Liver (tissue), 8 donors: ENCODE measurements at regions not wholly inside any gene's neighbourhood (a gene's known extent, or its start where the extent isn't known, plus 50 kb on each side); places are given as distances from the start of the nearest gene placed in this dataset.

Experiments used
- DNase-seq: peaks from one replicate; pipeline ENCODE4 v3.0.0-alpha.2; 2017; ENCODE audit warnings: low spot score
- H3K27ac ChIP-seq, 2 donors: one replicate each; pipeline ENCODE4 v1.7.0; 2013; ENCODE audit warnings: inconsistent platforms in 2 of 2, low read length in 2 of 2, control low read depth in 1 of 2, low read depth in 1 of 2, mild to moderate bottlenecking in 1 of 2
- H3K27me3 ChIP-seq, 4 donors: one replicate each; pipeline versions ENCODE4 v1.6.1 to v1.7.0; 2013; ENCODE audit warnings: low read length in 3 of 4, inconsistent platforms in 1 of 4, mild to moderate bottlenecking in 1 of 4, moderate library complexity in 1 of 4; ENCODE audit not compliant: control insufficient read depth in 4 of 4, insufficient read depth in 4 of 4
- H3K36me3 ChIP-seq, 4 donors: one replicate each; pipeline versions ENCODE4 v1.6.1 to v1.7.0; 2013; ENCODE audit warnings: low read length in 3 of 4, mild to moderate bottlenecking in 3 of 4, low read depth in 1 of 4, moderate library complexity in 1 of 4; ENCODE audit not compliant: control insufficient read depth in 4 of 4, insufficient read depth in 3 of 4
- H3K4me1 ChIP-seq, 4 donors: one replicate each; pipeline versions ENCODE4 v1.6.1 to v1.7.0; 2013; ENCODE audit warnings: low read length in 3 of 4, mild to moderate bottlenecking in 3 of 4, moderate library complexity in 1 of 4; ENCODE audit not compliant: control insufficient read depth in 4 of 4, insufficient read depth in 4 of 4
- H3K4me3 ChIP-seq, 3 donors: one replicate each; pipeline versions ENCODE4 v1.6.1 to v1.7.0; 2013; ENCODE audit warnings: low read length in 3 of 3, control low read depth in 1 of 3, low read depth in 1 of 3, mild to moderate bottlenecking in 1 of 3
- H3K9ac ChIP-seq, 2 donors: one replicate each; pipeline ENCODE4 v1.7.0; 2013; ENCODE audit warnings: low read length in 2 of 2, mild to moderate bottlenecking in 2 of 2, moderate library complexity in 2 of 2, control low read depth in 1 of 2, low read depth in 1 of 2
- H3K9me3 ChIP-seq, 4 donors: one replicate each; pipeline versions ENCODE4 v1.6.1 to v1.7.0; 2013; ENCODE audit warnings: low read length in 3 of 4; ENCODE audit not compliant: control insufficient read depth in 4 of 4
- EGR1 ChIP-seq, 2 donors: IDR thresholded peaks; 2 replicates each; pipeline ENCODE4 v1.6.1; 2016 to 2018; ENCODE audit warnings: antibody characterized with exemption in 2 of 2, low read depth in 2 of 2
- FOXA1 ChIP-seq: IDR thresholded peaks from 2 replicates; pipeline ENCODE4 v1.6.1; 2016; ENCODE audit warnings: antibody characterized with exemption
- FOXA2 ChIP-seq: IDR thresholded peaks from 2 replicates; pipeline ENCODE4 v1.6.1; 2016; ENCODE audit warnings: antibody characterized with exemption
- GABPA ChIP-seq, 2 donors: IDR thresholded peaks in 1 of 2; conservative IDR thresholded peaks in 1 of 2; 2 replicates each; pipeline ENCODE4 v1.6.1; 2016; ENCODE audit warnings: antibody characterized with exemption in 2 of 2, mild to moderate bottlenecking in 1 of 2, moderate library complexity in 1 of 2
- HNF4A ChIP-seq, 2 donors: conservative IDR thresholded peaks; 2 replicates each; pipeline ENCODE4 v1.6.1; 2016; ENCODE audit warnings: antibody characterized with exemption in 2 of 2, mild to moderate bottlenecking in 2 of 2
- HNF4G ChIP-seq: IDR thresholded peaks from 2 replicates; pipeline ENCODE4 v1.6.1; 2016; ENCODE audit warnings: antibody characterized with exemption
- JUND ChIP-seq, 2 donors: IDR thresholded peaks; 2 replicates each; pipeline ENCODE4 v1.6.1; 2016; ENCODE audit warnings: antibody characterized with exemption in 2 of 2
- NR2F2 ChIP-seq: IDR thresholded peaks from 2 replicates; pipeline ENCODE4 v1.6.1; 2016; ENCODE audit warnings: antibody characterized with exemption
- RAD21 ChIP-seq, 2 donors: IDR thresholded peaks; 2 replicates each; pipeline ENCODE4 v1.6.1; 2016; ENCODE audit warnings: antibody characterized with exemption in 2 of 2, mild to moderate bottlenecking in 2 of 2
- RXRA ChIP-seq, 2 donors: IDR thresholded peaks; 2 replicates each; pipeline ENCODE4 v1.6.1; 2017 to 2018; ENCODE audit warnings: antibody characterized with exemption in 2 of 2, mild to moderate bottlenecking in 1 of 2
- SP1 ChIP-seq: IDR thresholded peaks from 2 replicates; pipeline ENCODE4 v1.6.1; 2018; ENCODE audit warnings: antibody characterized with exemption, mild to moderate bottlenecking
- TAF1 ChIP-seq: conservative IDR thresholded peaks from 2 replicates; pipeline ENCODE4 v1.6.1; 2016; ENCODE audit warnings: antibody characterized with exemption, mild to moderate bottlenecking
- YY1 ChIP-seq: IDR thresholded peaks from 2 replicates; pipeline ENCODE4 v1.6.1; 2016; ENCODE audit warnings: antibody characterized with exemption, mild to moderate bottlenecking
- WGBS: extraction: QIAGEN DNeasy Blood & Tissue Kit; methylation state at CpG from one replicate; pipeline ENCODE4 v1.1.7; 2013; 5-methylcytosine and 5-hydroxymethylcytosine counted together
- TF ChIP-seq, protein P1 (sequence below): IDR thresholded peaks from 2 replicates; pipeline ENCODE4 v1.6.1; 2016; ENCODE audit warnings: antibody characterized with exemption, mild to moderate bottlenecking
- TF ChIP-seq, protein P2 (sequence below): IDR thresholded peaks from 2 replicates; pipeline ENCODE4 v1.6.1; 2016; ENCODE audit warnings: antibody characterized with exemption
- TF ChIP-seq, protein P3 (sequence below): IDR thresholded peaks from 2 replicates; pipeline ENCODE4 v1.6.1; 2016; ENCODE audit warnings: antibody characterized with exemption
- TF ChIP-seq, protein P4 (sequence below): fragments of 150-350 bp; IDR thresholded peaks from 2 replicates; pipeline ENCODE4 v1.5.1; 2017; ENCODE audit warnings: improper control_type of control experiment, low read depth, low read length; ENCODE audit not compliant: missing input control
- TF ChIP-seq, protein P5 (sequence below): IDR thresholded peaks from 2 replicates; pipeline ENCODE4 v1.6.1; 2016; ENCODE audit warnings: antibody characterized with exemption
- donor health status: healthy.
- donor health status: healthy.
- donor health status: healthy.
- donor health status: healthy.
- donor health status: healthy.

DNA sequence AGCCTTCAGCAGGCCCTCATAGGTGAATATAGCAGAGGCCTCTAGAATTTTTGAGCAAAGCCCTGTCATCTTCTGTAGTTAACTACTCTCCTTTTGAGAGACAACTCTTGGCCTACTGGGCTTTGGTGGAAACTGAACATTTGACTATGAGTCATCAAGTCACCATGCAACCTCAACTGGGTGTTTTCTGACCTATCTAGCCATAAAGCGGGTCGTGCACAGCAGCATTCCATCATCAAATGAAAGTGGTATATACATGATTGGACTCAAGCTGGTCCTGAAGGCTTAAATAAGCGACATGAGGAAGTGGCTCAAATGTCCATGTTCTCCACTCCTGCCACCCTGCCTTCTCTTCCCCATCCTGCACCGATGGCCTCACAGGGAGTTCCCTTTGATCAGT lies 1115.5 kb downstream of the TAF11L14 start:
- TF ChIP-seq, protein P1, sequence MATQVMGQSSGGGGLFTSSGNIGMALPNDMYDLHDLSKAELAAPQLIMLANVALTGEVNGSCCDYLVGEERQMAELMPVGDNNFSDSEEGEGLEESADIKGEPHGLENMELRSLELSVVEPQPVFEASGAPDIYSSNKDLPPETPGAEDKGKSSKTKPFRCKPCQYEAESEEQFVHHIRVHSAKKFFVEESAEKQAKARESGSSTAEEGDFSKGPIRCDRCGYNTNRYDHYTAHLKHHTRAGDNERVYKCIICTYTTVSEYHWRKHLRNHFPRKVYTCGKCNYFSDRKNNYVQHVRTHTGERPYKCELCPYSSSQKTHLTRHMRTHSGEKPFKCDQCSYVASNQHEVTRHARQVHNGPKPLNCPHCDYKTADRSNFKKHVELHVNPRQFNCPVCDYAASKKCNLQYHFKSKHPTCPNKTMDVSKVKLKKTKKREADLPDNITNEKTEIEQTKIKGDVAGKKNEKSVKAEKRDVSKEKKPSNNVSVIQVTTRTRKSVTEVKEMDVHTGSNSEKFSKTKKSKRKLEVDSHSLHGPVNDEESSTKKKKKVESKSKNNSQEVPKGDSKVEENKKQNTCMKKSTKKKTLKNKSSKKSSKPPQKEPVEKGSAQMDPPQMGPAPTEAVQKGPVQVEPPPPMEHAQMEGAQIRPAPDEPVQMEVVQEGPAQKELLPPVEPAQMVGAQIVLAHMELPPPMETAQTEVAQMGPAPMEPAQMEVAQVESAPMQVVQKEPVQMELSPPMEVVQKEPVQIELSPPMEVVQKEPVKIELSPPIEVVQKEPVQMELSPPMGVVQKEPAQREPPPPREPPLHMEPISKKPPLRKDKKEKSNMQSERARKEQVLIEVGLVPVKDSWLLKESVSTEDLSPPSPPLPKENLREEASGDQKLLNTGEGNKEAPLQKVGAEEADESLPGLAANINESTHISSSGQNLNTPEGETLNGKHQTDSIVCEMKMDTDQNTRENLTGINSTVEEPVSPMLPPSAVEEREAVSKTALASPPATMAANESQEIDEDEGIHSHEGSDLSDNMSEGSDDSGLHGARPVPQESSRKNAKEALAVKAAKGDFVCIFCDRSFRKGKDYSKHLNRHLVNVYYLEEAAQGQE, result no peak
- TF ChIP-seq HNF4A (conservative IDR thresholded peaks at IDR 0.05), result no peak
- no peak for TF ChIP-seq JUND (IDR thresholded peaks at IDR 0.05)
- no peak for TF ChIP-seq FOXA1
- TF ChIP-seq EGR1 (IDR thresholded peaks at IDR 0.05; ENCODE audit: low read depth in 2 of 2), result no peak
- TF ChIP-seq HNF4G, result no peak
- TF ChIP-seq NR2F2, result no peak
- TF ChIP-seq, protein P2, sequence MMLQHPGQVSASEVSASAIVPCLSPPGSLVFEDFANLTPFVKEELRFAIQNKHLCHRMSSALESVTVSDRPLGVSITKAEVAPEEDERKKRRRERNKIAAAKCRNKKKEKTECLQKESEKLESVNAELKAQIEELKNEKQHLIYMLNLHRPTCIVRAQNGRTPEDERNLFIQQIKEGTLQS, result no peak
- TF ChIP-seq, protein P3, sequence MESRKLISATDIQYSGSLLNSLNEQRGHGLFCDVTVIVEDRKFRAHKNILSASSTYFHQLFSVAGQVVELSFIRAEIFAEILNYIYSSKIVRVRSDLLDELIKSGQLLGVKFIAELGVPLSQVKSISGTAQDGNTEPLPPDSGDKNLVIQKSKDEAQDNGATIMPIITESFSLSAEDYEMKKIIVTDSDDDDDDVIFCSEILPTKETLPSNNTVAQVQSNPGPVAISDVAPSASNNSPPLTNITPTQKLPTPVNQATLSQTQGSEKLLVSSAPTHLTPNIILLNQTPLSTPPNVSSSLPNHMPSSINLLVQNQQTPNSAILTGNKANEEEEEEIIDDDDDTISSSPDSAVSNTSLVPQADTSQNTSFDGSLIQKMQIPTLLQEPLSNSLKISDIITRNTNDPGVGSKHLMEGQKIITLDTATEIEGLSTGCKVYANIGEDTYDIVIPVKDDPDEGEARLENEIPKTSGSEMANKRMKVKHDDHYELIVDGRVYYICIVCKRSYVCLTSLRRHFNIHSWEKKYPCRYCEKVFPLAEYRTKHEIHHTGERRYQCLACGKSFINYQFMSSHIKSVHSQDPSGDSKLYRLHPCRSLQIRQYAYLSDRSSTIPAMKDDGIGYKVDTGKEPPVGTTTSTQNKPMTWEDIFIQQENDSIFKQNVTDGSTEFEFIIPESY, result no peak
- peaks cover 0 to 9% (median 3%) of the 10 kb centered on the region in 4 donors for H3K4me1 ChIP-seq
- no peak for DNase-seq
- H3K4me3 ChIP-seq, result no peak overlapping the region
- H3K9me3 ChIP-seq, result no peaks in the 10 kb centered on the region
- no peaks in the 10 kb centered on the region for H3K36me3 ChIP-seq
- H3K9ac ChIP-seq, result no peak overlapping the region
- H3K27ac ChIP-seq, result no peak overlapping the region
- no peaks in the 10 kb centered on the region for H3K27me3 ChIP-seq
- WGBS, result 67% methylated on average over 4 of the region's 4 CpGs

DNA sequence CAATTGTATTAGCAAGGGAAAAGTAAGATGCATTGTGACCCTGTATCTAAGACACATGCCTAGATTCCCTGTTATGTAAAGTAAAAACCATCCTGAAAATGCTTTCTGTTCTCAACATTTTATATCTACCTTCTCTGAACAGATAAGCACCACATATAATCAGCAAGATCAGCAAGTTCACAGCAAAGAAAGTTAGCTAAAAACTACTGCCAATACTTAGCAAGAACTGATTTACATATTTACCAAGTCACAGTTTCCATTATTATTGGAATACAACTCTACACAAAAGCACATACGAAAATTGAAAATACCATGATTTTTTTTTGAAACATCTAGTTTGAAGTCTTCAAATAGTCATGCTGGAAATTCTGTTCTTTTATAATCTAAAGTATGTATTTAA lies 1118.1 kb downstream of the TAF11L14 start:
- Histone ChIP-seq H3K9ac (no peak overlapping the region), H3K27ac (no peak overlapping the region), H3K9me3 (no peaks in the 10 kb centered on the region), H3K4me1 (no peaks in the 10 kb centered on the region), H3K4me3 (no peak overlapping the region), H3K27me3 (peaks cover 0 to 3% (median 0%) of the 10 kb centered on the region in 4 donors), H3K36me3 (no peaks in the 10 kb centered on the region)
- no peak for DNase-seq
- WGBS, result 68% methylated on average over 1 of the region's 1 CpG
- no peak for TF ChIP-seq EGR1 (IDR thresholded peaks at IDR 0.05; ENCODE audit: low read depth in 2 of 2)
- no peak for TF ChIP-seq GABPA (IDR thresholded peaks at IDR 0.05 in 1 of 2, conservative IDR thresholded peaks at IDR 0.05 in 1 of 2)
- TF ChIP-seq, protein P2, result no peak
- no peak for TF ChIP-seq HNF4A (conservative IDR thresholded peaks at IDR 0.05)
- TF ChIP-seq NR2F2, result no peak
- TF ChIP-seq HNF4G, result no peak
- no peak for TF ChIP-seq SP1
- TF ChIP-seq FOXA1, result no peak
- TF ChIP-seq, protein P4, sequence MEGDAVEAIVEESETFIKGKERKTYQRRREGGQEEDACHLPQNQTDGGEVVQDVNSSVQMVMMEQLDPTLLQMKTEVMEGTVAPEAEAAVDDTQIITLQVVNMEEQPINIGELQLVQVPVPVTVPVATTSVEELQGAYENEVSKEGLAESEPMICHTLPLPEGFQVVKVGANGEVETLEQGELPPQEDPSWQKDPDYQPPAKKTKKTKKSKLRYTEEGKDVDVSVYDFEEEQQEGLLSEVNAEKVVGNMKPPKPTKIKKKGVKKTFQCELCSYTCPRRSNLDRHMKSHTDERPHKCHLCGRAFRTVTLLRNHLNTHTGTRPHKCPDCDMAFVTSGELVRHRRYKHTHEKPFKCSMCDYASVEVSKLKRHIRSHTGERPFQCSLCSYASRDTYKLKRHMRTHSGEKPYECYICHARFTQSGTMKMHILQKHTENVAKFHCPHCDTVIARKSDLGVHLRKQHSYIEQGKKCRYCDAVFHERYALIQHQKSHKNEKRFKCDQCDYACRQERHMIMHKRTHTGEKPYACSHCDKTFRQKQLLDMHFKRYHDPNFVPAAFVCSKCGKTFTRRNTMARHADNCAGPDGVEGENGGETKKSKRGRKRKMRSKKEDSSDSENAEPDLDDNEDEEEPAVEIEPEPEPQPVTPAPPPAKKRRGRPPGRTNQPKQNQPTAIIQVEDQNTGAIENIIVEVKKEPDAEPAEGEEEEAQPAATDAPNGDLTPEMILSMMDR, result no peak
- no peak for TF ChIP-seq TAF1
- TF ChIP-seq, protein P1, result no peak
- TF ChIP-seq FOXA2, result no peak
- no peak for TF ChIP-seq YY1
- TF ChIP-seq, protein P3, result no peak
- TF ChIP-seq RAD21 (IDR thresholded peaks at IDR 0.05), result no peak
- TF ChIP-seq RXRA (IDR thresholded peaks at IDR 0.05), result no peak
- TF ChIP-seq, protein P5, sequence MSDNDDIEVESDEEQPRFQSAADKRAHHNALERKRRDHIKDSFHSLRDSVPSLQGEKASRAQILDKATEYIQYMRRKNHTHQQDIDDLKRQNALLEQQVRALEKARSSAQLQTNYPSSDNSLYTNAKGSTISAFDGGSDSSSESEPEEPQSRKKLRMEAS, result no peak
- TF ChIP-seq JUND (IDR thresholded peaks at IDR 0.05), result no peak
